ENCODE measurements at regions not wholly inside any gene's neighbourhood (a gene's known extent, or its start where the extent isn't known, plus 50 kb on each side); places are given as distances from the start of the nearest gene placed in this dataset.

DNA sequence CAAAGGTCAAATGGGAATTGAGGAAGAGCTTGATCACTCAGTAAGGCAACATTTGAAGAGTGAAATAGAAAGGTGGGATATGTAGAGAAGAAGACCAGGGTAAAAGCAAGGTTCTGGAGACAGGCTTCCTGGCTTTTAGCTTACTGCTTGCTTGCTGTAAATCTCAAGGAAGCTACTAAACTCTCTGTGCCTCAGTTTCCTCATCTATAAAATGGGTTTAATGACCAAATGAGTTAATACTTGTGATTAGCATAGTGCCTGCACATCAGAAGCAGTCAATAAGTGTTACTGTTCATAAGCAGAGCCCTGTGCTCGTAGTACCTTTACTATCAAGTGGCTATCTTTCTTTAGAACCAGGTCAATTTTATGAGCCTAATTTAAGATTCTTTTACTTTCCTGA lies 222.2 kb upstream of the ITGA4 start:
- TF ChIP-seq, protein P1, sequence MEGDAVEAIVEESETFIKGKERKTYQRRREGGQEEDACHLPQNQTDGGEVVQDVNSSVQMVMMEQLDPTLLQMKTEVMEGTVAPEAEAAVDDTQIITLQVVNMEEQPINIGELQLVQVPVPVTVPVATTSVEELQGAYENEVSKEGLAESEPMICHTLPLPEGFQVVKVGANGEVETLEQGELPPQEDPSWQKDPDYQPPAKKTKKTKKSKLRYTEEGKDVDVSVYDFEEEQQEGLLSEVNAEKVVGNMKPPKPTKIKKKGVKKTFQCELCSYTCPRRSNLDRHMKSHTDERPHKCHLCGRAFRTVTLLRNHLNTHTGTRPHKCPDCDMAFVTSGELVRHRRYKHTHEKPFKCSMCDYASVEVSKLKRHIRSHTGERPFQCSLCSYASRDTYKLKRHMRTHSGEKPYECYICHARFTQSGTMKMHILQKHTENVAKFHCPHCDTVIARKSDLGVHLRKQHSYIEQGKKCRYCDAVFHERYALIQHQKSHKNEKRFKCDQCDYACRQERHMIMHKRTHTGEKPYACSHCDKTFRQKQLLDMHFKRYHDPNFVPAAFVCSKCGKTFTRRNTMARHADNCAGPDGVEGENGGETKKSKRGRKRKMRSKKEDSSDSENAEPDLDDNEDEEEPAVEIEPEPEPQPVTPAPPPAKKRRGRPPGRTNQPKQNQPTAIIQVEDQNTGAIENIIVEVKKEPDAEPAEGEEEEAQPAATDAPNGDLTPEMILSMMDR (IDR thresholded peaks at IDR 0.05; ENCODE audit: low read depth, low read length) = no peak
- TF ChIP-seq EZH2phosphoT487 (IDR thresholded peaks at IDR 0.05; ENCODE audit: low read depth) = no peak
